Vagina (tissue), 2 donors: ENCODE measurements at regions not wholly inside any gene's neighbourhood (a gene's known extent, or its start where the extent isn't known, plus 50 kb on each side); places are given as distances from the start of the nearest gene placed in this dataset.
A peak's percentile ranks its signal among the peaks of the same experiment; 100 is the strongest.

Experiments
- DNase-seq, 2 donors: peaks; one replicate each; pipeline ENCODE4 v3.0.0-alpha.2; 2017; ENCODE audit errors: extremely low spot score in 2 of 2
- H3K27ac ChIP-seq: fragments of 200-600 bp; sonication (generic); one replicate; pipeline ENCODE4 v1.5.1; 2019
- H3K27me3 ChIP-seq: fragments of 200-600 bp; sonication (generic); one replicate; pipeline ENCODE4 v1.5.1; 2019
- H3K36me3 ChIP-seq, 2 donors: fragments of 200-600 bp; sonication (generic); one replicate each; pipeline ENCODE4 v1.5.1; 2017 to 2019
- H3K4me1 ChIP-seq: fragments of 200-600 bp; sonication (generic); one replicate; pipeline ENCODE4 v1.5.1; 2019
- H3K4me3 ChIP-seq, 2 donors: fragments of 200-600 bp; sonication (generic); 1 replicate in 1 of 2; 2 replicates in 1 of 2; pipeline ENCODE4 v1.5.1; 2016 to 2019
- H3K9me3 ChIP-seq: fragments of 200-600 bp; sonication (generic); one replicate; pipeline ENCODE4 v1.5.1; 2019
- POLR2A ChIP-seq, 2 donors: fragments of 450-650 bp; IDR thresholded peaks; one replicate each; pipeline ENCODE4 v1.6.1; 2017; ENCODE audit warnings: antibody characterized with exemption in 2 of 2, mild to moderate bottlenecking in 2 of 2, moderate library complexity in 2 of 2
- POLR2AphosphoS5 ChIP-seq, 2 donors: sonication (generic); formaldehyde crosslinking; IDR thresholded peaks; one replicate each; pipeline ENCODE4 v1.9.0; 2017; ENCODE audit warnings: antibody characterized with exemption in 2 of 2, mild to moderate bottlenecking in 2 of 2, low read depth in 1 of 2; ENCODE audit not compliant: insufficient read depth in 1 of 2
- intact Hi-C: fragments of 100-400 bp; cut with DNase I; formaldehyde crosslinking; loops from one replicate; pipeline ENCODE4 v1.15.1; 2023
- TF ChIP-seq, protein P1 (sequence below), 3 experiments: fragments of 450-650 bp in 2 of 3; fragments of 200-600 bp in 1 of 3; sonication (generic) in 1 of 3; IDR thresholded peaks; one replicate each; pipeline ENCODE4 v1.5.1; 2017 to 2019; ENCODE audit warnings: antibody characterized with exemption in 3 of 3, mild to moderate bottlenecking in 2 of 3, moderate library complexity in 2 of 3

DNA sequence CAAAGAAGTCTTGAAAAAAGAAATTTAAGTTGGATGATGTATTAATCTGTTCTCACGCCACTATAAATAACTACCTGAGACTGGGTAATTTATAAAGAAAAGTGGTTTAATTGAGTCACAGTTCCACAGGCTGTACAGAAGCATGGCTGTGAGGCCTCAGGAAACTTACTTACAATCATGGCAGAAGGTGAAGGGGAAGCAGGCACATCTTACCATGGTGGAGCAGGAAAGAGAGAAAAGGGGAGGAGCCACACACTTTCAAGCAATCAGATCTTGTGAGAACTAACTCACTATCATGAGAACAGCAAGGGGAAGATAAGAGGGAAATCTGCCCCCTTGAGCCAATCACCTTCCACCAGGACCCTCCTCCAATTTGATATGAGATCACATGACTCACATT lies 65.7 kb upstream of the AMOTL1 start:
- no peak for DNase-seq
- Histone ChIP-seq H3K27me3 (no peaks in the 10 kb centered on the region), H3K36me3 (no peaks in the 10 kb centered on the region), H3K4me1 (no peaks in the 10 kb centered on the region), H3K27ac (no peak overlapping the region), H3K9me3 (no peaks in the 10 kb centered on the region), H3K4me3 (no peak overlapping the region)
- TF ChIP-seq POLR2AphosphoS5 (IDR thresholded peaks at IDR 0.05; ENCODE audit: insufficient read depth in 1 of 2, low read depth in 1 of 2) (no peak), POLR2A (IDR thresholded peaks at IDR 0.05) (no peak)
- TF ChIP-seq, protein P1, sequence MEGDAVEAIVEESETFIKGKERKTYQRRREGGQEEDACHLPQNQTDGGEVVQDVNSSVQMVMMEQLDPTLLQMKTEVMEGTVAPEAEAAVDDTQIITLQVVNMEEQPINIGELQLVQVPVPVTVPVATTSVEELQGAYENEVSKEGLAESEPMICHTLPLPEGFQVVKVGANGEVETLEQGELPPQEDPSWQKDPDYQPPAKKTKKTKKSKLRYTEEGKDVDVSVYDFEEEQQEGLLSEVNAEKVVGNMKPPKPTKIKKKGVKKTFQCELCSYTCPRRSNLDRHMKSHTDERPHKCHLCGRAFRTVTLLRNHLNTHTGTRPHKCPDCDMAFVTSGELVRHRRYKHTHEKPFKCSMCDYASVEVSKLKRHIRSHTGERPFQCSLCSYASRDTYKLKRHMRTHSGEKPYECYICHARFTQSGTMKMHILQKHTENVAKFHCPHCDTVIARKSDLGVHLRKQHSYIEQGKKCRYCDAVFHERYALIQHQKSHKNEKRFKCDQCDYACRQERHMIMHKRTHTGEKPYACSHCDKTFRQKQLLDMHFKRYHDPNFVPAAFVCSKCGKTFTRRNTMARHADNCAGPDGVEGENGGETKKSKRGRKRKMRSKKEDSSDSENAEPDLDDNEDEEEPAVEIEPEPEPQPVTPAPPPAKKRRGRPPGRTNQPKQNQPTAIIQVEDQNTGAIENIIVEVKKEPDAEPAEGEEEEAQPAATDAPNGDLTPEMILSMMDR (IDR thresholded peaks at IDR 0.05) = no peak
- intact Hi-C loops = no loop called here

DNA sequence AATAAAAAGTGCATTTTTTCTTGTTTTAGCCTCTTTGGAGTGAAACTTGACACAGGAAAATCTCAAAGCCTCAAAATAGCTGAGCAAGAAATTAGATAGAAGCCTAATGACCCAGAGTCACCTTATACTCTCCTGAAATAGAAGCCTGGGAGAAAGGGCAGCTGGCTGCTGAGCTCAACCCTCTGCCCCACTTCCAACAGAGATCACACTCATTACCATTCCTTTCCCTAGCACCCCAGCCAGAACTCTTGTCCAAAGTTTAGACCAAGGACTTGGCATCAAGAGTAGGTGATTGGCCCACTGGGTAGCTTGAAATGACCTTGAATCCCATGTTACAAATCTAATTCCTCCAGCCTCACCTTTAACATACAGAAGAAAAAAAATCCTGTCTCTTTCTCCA lies 62.7 kb upstream of the AMOTL1 start:
- no peaks in the 10 kb centered on the region for H3K9me3 ChIP-seq
- no peaks in the 10 kb centered on the region for H3K4me1 ChIP-seq
- no peak for DNase-seq
- no peak for TF ChIP-seq POLR2A (IDR thresholded peaks at IDR 0.05)
- TF ChIP-seq, protein P1 (IDR thresholded peaks at IDR 0.05) = no peak
- TF ChIP-seq POLR2AphosphoS5 (IDR thresholded peaks at IDR 0.05; ENCODE audit: insufficient read depth in 1 of 2, low read depth in 1 of 2) = no peak
- no peak overlapping the region for H3K27ac ChIP-seq
- no peaks in the 10 kb centered on the region for H3K27me3 ChIP-seq
- intact Hi-C loops = no loop called here
- H3K4me3 ChIP-seq = no peak overlapping the region
- no peaks in the 10 kb centered on the region for H3K36me3 ChIP-seq

DNA sequence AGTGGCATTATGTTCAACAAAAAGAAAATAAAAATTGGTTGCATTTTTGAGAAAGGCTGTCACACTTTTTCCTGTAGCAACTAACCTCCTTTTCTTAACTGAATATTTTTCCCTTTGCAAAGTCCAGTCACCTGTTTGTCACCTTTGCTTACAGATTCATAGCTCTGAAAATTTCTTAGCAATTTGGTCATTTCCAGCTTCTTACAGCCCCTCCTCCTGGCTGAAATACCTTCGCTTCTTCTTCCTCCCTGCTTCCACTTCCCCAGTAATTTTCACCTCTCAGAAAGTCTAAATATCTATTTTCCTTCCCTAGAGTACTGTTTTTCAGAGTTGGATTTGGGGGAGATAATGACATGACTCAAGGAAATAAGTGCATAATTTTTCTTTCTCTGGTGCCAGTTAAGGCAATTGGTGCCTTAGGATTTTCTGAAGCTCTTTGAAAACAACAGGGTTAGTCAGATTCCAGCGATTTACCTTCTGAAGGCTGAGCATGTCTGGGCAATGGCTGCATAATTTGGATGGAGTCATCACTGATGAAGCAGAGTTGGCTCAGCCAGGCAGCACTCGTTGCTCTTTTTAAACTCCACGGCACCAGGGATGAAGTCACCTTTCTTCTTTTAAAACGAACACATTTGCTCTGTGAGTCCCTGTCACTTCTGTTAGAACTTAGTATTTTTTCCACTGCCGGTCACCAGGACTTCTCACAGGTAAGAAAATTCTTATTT lies 62.1 kb upstream of the AMOTL1 start:
- no peak for TF ChIP-seq POLR2A (IDR thresholded peaks at IDR 0.05)
- TF ChIP-seq, protein P1 (IDR thresholded peaks at IDR 0.05) = no peak
- peak in 1 of 2 donors; percentile 48 for TF ChIP-seq POLR2AphosphoS5 (IDR thresholded peaks at IDR 0.05; ENCODE audit: insufficient read depth in 1 of 2, low read depth in 1 of 2)
- intact Hi-C loops = no loop called here
- DNase-seq = no peak
- Histone ChIP-seq H3K4me3 (peak overlapping the region in 1 of 2 donors; percentile 31), H3K9me3 (no peaks in the 10 kb centered on the region), H3K4me1 (no peaks in the 10 kb centered on the region), H3K27ac (peak overlapping the region; percentile 50), H3K36me3 (no peaks in the 10 kb centered on the region), H3K27me3 (no peaks in the 10 kb centered on the region)

DNA sequence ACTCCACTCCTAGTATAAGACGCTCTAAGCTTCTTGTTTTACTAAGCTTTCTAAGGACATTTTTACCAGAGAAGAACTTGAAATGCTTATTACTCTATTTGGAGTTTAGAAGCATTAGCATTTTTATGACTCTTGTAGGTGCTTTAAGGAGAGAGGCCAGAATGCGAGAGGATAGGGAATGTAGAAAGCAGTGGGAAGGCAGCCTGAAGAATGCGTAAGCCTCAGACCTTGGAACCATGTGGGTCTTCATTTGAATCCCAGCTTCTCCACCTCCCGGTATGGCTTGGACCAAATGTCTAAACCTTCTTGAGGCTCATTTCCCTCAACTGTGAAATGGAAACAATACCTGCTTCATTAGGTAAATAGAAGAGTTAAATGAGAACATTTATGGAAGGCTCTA lies 60.0 kb upstream of the AMOTL1 start:
- H3K27ac ChIP-seq = no peak overlapping the region
- H3K4me3 ChIP-seq = no peak overlapping the region
- TF ChIP-seq, protein P1 (IDR thresholded peaks at IDR 0.05) = no peak
- TF ChIP-seq POLR2AphosphoS5 (IDR thresholded peaks at IDR 0.05; ENCODE audit: insufficient read depth in 1 of 2, low read depth in 1 of 2) (no peak), POLR2A (IDR thresholded peaks at IDR 0.05) (no peak)
- H3K27me3 ChIP-seq = no peaks in the 10 kb centered on the region
- H3K36me3 ChIP-seq = no peaks in the 10 kb centered on the region
- no peaks in the 10 kb centered on the region for H3K9me3 ChIP-seq
- H3K4me1 ChIP-seq = no peaks in the 10 kb centered on the region
- DNase-seq = no peak
- intact Hi-C loops = no loop called here

DNA sequence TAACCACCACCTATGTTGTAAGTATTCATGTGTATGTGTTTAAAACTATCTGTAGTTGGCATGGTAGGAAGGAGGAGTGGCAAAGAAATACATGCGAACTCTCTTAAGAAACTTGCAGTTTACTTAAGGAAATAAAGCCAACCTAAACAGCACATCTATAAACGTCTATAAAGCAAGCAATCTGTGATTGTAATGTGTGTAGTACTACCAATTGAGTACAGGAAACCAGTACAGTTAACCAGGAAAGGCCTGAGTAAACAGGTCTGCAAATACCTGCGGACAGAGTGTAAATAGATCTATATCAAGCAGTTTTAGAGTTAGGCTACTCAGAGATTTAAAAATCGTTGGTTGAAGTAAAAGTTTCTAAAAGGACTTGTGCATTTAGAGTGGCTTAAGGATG lies 59.5 kb upstream of the AMOTL1 start:
- TF ChIP-seq, protein P1 (IDR thresholded peaks at IDR 0.05) = no peak
- TF ChIP-seq POLR2A (IDR thresholded peaks at IDR 0.05) = no peak
- no peak for TF ChIP-seq POLR2AphosphoS5 (IDR thresholded peaks at IDR 0.05; ENCODE audit: insufficient read depth in 1 of 2, low read depth in 1 of 2)
- no peaks in the 10 kb centered on the region for H3K36me3 ChIP-seq
- intact Hi-C loops = no loop called here
- H3K4me3 ChIP-seq = no peak overlapping the region
- no peaks in the 10 kb centered on the region for H3K27me3 ChIP-seq
- no peak for DNase-seq
- no peak overlapping the region for H3K27ac ChIP-seq
- no peaks in the 10 kb centered on the region for H3K4me1 ChIP-seq
- H3K9me3 ChIP-seq = no peaks in the 10 kb centered on the region
